SIG-M5 treated with dmso at 0.1 percent for 504 hours (cell line): ENCODE measurements at regions not wholly inside any gene's neighbourhood (a gene's known extent, or its start where the extent isn't known, plus 50 kb on each side); places are given as distances from the start of the nearest gene placed in this dataset.
"Not testable (repeated sequence)": the region's sequence is repeated elsewhere in the genome, so short reads cannot be mapped to it uniquely, and the experiment has no call there.

Experiments used
- DNase-seq: peaks from one replicate; lab custom pipeline; 2025; ENCODE audit not compliant: unreplicated experiment; lab: John Stamatoyannopoulos, UW

DNA sequence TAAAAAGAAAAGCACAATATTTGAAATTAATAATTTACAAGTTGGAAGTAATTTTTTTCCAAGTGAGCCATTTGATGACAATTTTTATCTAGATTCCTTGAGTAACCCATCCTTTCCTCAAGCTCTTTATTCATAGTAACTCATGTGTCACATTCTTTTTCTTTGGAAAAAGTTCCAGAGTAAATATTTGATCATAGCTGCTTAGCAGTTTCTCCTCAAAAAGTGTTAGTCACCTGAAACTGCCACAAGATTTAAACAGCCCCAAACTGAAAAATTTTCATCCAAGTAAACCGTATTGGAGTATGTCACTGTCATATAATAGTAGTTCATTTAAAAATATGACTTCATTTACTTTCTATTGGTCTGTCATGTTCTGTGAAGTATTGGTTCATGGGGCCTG lies 94.6 kb upstream of the CASK start:
- no peak for DNase-seq

DNA sequence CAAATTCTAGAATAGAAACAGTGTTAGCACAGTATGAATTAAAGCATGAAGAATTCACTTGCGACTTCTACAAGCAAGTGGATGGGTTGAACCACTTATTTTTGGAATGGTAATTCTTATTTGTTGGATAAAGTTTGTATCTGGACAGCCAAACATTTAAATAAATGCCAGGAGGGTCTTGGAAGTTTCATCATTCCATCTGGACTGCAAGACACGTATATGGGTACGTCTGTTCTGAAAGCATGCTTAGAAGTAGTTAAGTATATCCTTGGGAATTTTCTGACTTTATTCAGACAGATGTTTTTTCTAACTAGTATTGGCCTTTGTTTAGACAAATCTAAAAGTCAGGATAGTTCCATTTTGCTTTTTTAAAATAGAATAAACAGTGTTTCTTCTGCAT lies 77.5 kb upstream of the CASK start:
- DNase-seq, result no peak

DNA sequence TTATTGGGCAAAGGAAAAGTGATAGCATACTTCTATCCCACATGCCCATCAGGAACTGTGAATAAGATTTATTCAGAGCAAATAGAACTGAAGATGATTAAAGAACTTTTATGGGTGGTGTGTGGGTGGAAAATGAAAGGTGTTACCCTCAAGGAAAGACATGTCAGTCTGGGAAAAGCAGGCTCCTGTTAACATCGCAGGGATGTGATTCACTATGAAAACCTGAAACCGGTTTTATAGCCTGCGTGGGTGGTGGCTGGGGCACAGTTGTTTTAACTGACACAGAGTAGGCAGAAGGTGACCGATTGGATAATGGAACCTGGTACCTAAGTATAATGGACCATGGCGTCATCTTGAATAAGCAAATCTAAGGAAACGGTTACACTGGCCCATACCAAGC lies 61.3 kb upstream of the CASK start:
- DNase-seq, result no peak

DNA sequence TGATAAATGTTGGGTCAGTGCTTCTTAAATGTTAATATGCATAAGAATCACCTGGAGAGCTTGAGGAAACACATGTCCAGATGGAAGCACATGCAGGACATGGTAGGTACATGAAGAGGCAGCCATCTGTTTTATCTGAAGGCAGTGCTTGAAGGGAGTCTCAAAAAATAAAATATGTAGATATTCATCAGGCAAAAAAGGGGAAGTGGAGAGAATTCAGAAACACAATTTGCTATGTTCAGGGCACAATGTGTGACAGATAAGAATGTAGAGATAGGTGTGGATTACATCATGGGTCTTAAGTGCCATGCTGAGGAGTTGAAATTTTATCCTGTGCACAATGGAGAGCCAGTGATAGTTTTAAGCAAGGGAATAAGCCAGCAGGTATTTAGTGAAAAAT lies 59.6 kb upstream of the CASK start:
- no peak for DNase-seq

DNA sequence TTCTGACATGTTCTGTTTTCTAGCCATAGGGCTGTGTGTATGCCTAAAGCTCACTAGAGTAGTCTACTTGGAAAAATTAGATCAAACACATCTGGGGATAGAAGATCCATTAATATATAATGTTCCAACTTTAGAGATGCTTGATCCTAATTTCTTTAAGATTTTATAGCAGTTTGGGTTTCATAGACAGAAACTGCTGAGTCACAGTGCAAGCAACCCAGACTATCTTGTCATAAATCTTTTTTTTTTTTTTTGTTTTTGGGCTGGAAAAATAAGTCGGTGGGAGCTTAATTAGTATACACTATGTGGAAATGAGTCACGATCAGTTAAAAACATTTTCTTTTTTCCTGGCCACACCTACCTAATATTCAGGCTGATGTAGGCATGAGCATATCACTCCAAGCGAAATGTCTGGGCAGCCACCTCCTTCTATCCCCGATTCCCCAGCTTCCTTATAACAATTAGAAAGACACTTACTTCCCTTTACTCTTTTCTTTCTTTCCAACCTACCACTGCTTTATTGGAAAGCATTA lies 58.2 kb upstream of the CASK start:
- DNase-seq, result no peak

DNA sequence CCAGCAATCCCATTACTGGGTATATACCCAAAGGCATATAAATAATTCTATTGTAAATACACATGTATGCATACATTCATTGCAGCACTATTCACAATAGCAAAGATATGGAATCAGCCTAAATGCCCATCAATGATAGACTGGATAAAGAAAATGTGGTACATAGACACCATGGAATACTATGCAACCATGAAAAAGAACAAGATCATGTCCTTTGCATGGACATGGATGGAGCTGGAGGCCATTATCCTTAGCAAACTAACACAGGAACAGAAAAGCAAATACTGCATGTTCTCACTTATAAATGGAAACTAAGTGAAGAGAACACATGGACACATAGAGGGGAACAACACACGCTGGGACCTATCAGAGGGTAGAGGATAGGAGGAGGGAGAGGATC lies 51.3 kb upstream of the CASK start:
- DNase-seq, result not testable (repeated sequence)

DNA sequence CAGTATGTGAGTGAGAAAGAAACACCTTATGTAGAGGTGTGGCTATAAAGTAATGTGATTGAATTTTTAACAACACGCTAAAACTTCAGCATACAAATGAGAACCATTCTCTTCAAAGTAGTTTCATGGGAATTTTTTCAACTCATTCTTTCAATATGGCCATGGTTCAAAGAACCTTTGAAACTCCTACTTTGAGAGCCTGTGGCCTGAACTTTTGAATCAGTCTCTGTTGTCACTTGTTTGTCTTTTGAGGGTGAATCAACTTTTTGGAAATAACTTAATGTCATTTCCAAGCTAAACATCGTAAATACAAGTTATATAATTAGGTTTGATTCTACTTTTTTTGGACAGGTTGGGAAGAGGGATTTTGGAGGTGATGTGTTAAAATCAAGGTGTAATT lies 49.9 kb upstream of the CASK start:
- no peak for DNase-seq
